Endothelial cell of umbilical vein (primary cell): ENCODE measurements at regions not wholly inside any gene's neighbourhood (a gene's known extent, or its start where the extent isn't known, plus 50 kb on each side); places are given as distances from the start of the nearest gene placed in this dataset.

Experiments
- BruUV-seq: library from RNA; stranded (reverse); fragments of 400-500 nt; replicated peaks from 2 replicates; lab custom pipeline; 2021; lab: Mats Ljungman, UMichigan
- CTCF ChIA-PET: fragments of 300-600, 350-600 bp; sonication (Branson Sonifier 250); formaldehyde crosslinking; loops from one replicate; lab custom pipeline; 2021; ENCODE audit warnings: antibody characterized with exemption, inconsistent platforms; lab: Charles Lee
- POLR2A ChIA-PET: fragments of 300-600, 350-600 bp; sonication (Branson Sonifier 250); formaldehyde crosslinking; loops from one replicate; lab custom pipeline; 2021; ENCODE audit warnings: antibody characterized with exemption, inconsistent platforms; lab: Charles Lee
- DNase-seq: peaks from one replicate; pipeline ENCODE4 v3.0.0-alpha.2; 2011; ENCODE audit warnings: low read depth, low spot score
- FAIRE-seq: peaks from 2 replicates; lab custom pipeline; 2011; peaks lifted over from hg19 to GRCh38; lab: Jason Lieb, UNC
- H2AFZ ChIP-seq: 2 replicates; pipeline ENCODE4 v1.6.0; 2012; ENCODE audit warnings: low read depth, low read length, control low read depth, inconsistent platforms
- H3K27ac ChIP-seq: 2 replicates; pipeline ENCODE4 v1.5.1; 2011; ENCODE audit warnings: low read depth, mild to moderate bottlenecking, control low read depth, low read length, moderate library complexity; ENCODE audit not compliant: insufficient read depth
- H3K27me3 ChIP-seq, 2 experiments: 2 replicates each; pipeline versions ENCODE4 v1.6.0 to v1.6.1; 2011; ENCODE audit warnings: low read length in 2 of 2, mixed read lengths in 1 of 2; ENCODE audit not compliant: control insufficient read depth in 2 of 2, insufficient read depth in 2 of 2
- H3K36me3 ChIP-seq, 2 experiments: 2 replicates in 1 of 2; 3 replicates in 1 of 2; pipeline ENCODE4 v1.5.1; 2011; ENCODE audit warnings: low read length in 2 of 2, mild to moderate bottlenecking in 1 of 2, moderate library complexity in 1 of 2; ENCODE audit not compliant: control insufficient read depth in 2 of 2, insufficient read depth in 2 of 2; ENCODE audit errors: extremely low read depth in 1 of 2
- H3K4me1 ChIP-seq: 3 replicates; pipeline ENCODE4 v1.5.1; 2011; ENCODE audit warnings: mild to moderate bottlenecking, low read length; ENCODE audit not compliant: control insufficient read depth, insufficient read depth; ENCODE audit errors: extremely low read depth
- H3K4me2 ChIP-seq: 2 replicates; pipeline ENCODE4 v1.6.1; 2011; ENCODE audit warnings: low read length, control low read depth, mixed read lengths; ENCODE audit not compliant: insufficient read depth
- H3K4me3 ChIP-seq, 3 experiments: fragments of 200-600 bp in 1 of 3; sonication (generic), shearing (Covaris generic) in 1 of 3; replicated peaks in 1 of 3; 2 replicates each; pipeline ENCODE4 v1.5.1; 2011 to 2016; ENCODE audit warnings: control low read depth in 3 of 3, low read length in 3 of 3, mild to moderate bottlenecking in 2 of 3, inconsistent platforms in 1 of 3, low read depth in 1 of 3, moderate library complexity in 1 of 3; ENCODE audit not compliant: insufficient read depth in 1 of 3
- H3K79me2 ChIP-seq: 2 replicates; pipeline ENCODE4 v1.6.0; 2012; ENCODE audit warnings: low read length, inconsistent platforms; ENCODE audit not compliant: control insufficient read depth, insufficient read depth
- H3K9ac ChIP-seq: replicated peaks from 2 replicates; pipeline ENCODE3; 2011; ENCODE audit warnings: low read length, control low read depth; ENCODE audit not compliant: insufficient read depth; ENCODE audit errors: extremely low read depth
- H3K9me1 ChIP-seq: replicated peaks from 3 replicates; pipeline ENCODE4 v1.6.0; 2011; ENCODE audit warnings: mild to moderate bottlenecking, low read length; ENCODE audit not compliant: control insufficient read depth, insufficient read depth; ENCODE audit errors: extremely low read depth
- H3K9me3 ChIP-seq: replicated peaks from 2 replicates; pipeline ENCODE4 v1.5.1; 2012; ENCODE audit warnings: low read length, inconsistent platforms; ENCODE audit not compliant: control insufficient read depth, insufficient read depth
- H4K20me1 ChIP-seq: replicated peaks from 2 replicates; pipeline ENCODE3; 2011; ENCODE audit warnings: mild to moderate bottlenecking, low read length; ENCODE audit not compliant: control insufficient read depth, insufficient read depth; ENCODE audit errors: extremely low read depth
- EZH2 ChIP-seq: IDR thresholded peaks from 2 replicates; pipeline ENCODE4 v1.6.1; 2012; ENCODE audit warnings: borderline replicate concordance, low read depth, mild to moderate bottlenecking, moderate library complexity, low read length, inconsistent platforms; ENCODE audit not compliant: severe bottlenecking
- FOS ChIP-seq: IDR thresholded peaks from 2 replicates; pipeline ENCODE4 v1.6.1; 2011; ENCODE audit warnings: mild to moderate bottlenecking, low read length, moderate library complexity, borderline replicate concordance; ENCODE audit not compliant: insufficient read depth
- GATA2 ChIP-seq: IDR thresholded peaks from 2 replicates; pipeline ENCODE4 v1.7.0; 2011; ENCODE audit warnings: low read depth, mild to moderate bottlenecking, moderate library complexity, mixed read lengths, low read length; ENCODE audit not compliant: insufficient read length, insufficient read depth
- JUN ChIP-seq: IDR thresholded peaks from 2 replicates; pipeline ENCODE4 v1.6.1; 2011; ENCODE audit warnings: borderline replicate concordance, low read depth; ENCODE audit not compliant: insufficient read length, insufficient read depth
- MYC ChIP-seq: IDR thresholded peaks from one replicate; pipeline ENCODE4 v1.6.1; 2011; ENCODE audit warnings: mild to moderate bottlenecking, low read depth, low read length
- POLR2A ChIP-seq: IDR thresholded peaks from 2 replicates; pipeline ENCODE4 v1.6.1; 2012; ENCODE audit warnings: low read depth, mild to moderate bottlenecking, control low read depth, low read length
- POLR2AphosphoS5 ChIP-seq: IDR thresholded peaks from 2 replicates; pipeline ENCODE4 v1.6.1; 2012; ENCODE audit warnings: low read depth, mild to moderate bottlenecking, control low read depth, low read length, moderate library complexity; ENCODE audit not compliant: insufficient read depth
- dilution Hi-C: fragments of 300-500 bp; cut with MboI; formaldehyde crosslinking; loops from one replicate; pipeline ENCODE4 v1.15.0; 2019; ENCODE audit warnings: low sequenced_read_pairs; ENCODE audit not compliant: extremely low pct_ligation_motif_present
- intact Hi-C: fragments of 100-400 bp; cut with micrococcal nuclease; formaldehyde crosslinking; loops from one replicate; pipeline ENCODE4 v1.10.0; 2022
- TF ChIP-seq, protein P1 (sequence below): IDR thresholded peaks from 2 replicates; pipeline ENCODE4 v1.6.1; 2011; ENCODE audit not compliant: insufficient read depth, insufficient read length
- TF ChIP-seq, protein P2 (sequence below), 2 donors: IDR thresholded peaks; 1 replicate in 1 of 2; 2 replicates in 1 of 2; pipeline ENCODE4 v1.5.1; 2011; ENCODE audit warnings: low read length in 2 of 2, mild to moderate bottlenecking in 2 of 2, moderate library complexity in 2 of 2, control low read depth in 1 of 2, inconsistent platforms in 1 of 2, low read depth in 1 of 2; ENCODE audit not compliant: insufficient read depth in 1 of 2; ENCODE audit errors: extremely low read depth in 1 of 2

DNA sequence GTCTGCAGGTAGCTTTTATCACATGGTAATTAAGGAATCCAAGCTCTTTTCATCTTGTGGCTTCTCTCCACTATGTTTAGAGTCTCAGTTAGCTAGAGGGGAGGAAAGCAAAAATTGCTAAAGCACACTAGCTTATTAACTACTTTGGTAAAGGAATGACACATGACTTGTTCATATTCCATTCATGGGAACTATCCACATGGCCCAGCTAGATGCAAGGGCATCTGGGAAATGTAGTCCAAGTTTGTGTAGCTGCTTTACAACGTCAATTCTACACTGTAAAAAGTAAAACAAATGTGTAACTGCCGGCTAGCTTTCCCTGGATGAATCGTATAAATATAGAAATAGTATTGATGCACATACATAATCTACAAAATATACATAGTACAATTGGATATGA is 244.5 kb upstream of the LRFN5 start:
- Histone ChIP-seq H3K36me3 (no peaks in the 10 kb centered on the region), H3K9me3 (peaks cover 2% of the 10 kb centered on the region), H3K4me2 (no peak overlapping the region), H2AFZ (no peak overlapping the region), H3K4me1 (no peaks in the 10 kb centered on the region), H3K9ac (no peak overlapping the region), H3K79me2 (no peaks in the 10 kb centered on the region), H4K20me1 (no peaks in the 10 kb centered on the region), H3K4me3 (no peak overlapping the region), H3K27ac (no peak overlapping the region), H3K9me1 (no peaks in the 10 kb centered on the region), H3K27me3 (no peaks in the 10 kb centered on the region)
- DNase-seq: no peak
- intact Hi-C loops (no loop called here), dilution Hi-C loops (no loop called here)
- BruUV-seq: no TSS peak
- no peak for TF ChIP-seq EZH2
- no peak for TF ChIP-seq FOS
- TF ChIP-seq, protein P1, sequence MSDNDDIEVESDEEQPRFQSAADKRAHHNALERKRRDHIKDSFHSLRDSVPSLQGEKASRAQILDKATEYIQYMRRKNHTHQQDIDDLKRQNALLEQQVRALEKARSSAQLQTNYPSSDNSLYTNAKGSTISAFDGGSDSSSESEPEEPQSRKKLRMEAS: no peak
- no peak for TF ChIP-seq MYC
- TF ChIP-seq GATA2: no peak
- no peak for TF ChIP-seq JUN
- TF ChIP-seq POLR2AphosphoS5: no peak
- TF ChIP-seq POLR2A: no peak
- TF ChIP-seq, protein P2, sequence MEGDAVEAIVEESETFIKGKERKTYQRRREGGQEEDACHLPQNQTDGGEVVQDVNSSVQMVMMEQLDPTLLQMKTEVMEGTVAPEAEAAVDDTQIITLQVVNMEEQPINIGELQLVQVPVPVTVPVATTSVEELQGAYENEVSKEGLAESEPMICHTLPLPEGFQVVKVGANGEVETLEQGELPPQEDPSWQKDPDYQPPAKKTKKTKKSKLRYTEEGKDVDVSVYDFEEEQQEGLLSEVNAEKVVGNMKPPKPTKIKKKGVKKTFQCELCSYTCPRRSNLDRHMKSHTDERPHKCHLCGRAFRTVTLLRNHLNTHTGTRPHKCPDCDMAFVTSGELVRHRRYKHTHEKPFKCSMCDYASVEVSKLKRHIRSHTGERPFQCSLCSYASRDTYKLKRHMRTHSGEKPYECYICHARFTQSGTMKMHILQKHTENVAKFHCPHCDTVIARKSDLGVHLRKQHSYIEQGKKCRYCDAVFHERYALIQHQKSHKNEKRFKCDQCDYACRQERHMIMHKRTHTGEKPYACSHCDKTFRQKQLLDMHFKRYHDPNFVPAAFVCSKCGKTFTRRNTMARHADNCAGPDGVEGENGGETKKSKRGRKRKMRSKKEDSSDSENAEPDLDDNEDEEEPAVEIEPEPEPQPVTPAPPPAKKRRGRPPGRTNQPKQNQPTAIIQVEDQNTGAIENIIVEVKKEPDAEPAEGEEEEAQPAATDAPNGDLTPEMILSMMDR (IDR thresholded peaks at IDR 0.05; ENCODE audit: extremely low read depth in 1 of 2, insufficient read depth in 1 of 2, low read depth in 1 of 2, low read length in 2 of 2): no peak
- FAIRE-seq: no peak
- ChIA-PET CTCF (no interaction called here), POLR2A (no interaction called here)
